ENCODE measurements at regions not wholly inside any gene's neighbourhood (a gene's known extent, or its start where the extent isn't known, plus 50 kb on each side); places are given as distances from the start of the nearest gene placed in this dataset.

DNA sequence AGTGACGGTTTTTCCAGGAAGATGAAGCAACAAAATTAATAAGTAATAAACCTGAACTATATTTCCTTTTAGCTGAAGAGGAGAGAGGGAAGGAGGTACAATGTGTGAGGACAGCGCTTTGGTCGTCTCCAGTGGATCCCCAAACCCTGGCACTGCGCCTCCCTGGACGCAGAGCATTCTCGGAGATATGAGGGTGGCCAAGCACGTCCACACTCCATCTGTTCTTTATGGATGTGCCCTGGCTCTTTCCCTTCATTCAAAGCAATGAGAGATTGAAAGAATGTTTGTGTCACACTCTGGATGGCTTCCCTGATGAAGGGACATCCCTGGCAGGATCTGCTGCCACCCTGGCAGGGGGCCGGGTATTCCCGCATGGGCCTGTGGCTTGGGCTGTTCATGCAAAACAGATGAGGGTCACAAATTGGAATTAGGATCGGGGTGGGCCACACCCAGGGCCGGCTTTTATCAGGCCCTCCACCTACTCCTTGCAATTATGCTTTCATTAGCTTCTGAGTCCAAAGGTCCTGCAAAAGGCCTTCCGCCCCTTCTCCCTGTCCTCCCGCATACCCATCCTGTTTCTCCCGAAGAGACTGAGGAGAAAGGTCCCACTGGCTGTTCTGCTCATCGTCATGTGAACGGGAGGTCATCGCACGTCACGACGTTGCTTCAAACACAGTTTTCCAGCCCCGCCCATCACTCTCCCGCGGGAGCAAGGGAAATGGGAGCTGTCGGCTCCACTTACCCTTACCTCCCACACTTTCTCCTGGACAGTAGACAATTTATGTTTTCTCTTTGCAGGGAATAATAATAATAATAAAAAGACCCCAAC, 286.1 kb upstream of the IRX4 start:
- no peaks in the 10 kb centered on the region for H3K4me1 Mint-ChIP-seq (ENCODE audit: insufficient read depth, unreplicated experiment)
- H3K4me3 Mint-ChIP-seq (ENCODE audit: unreplicated experiment), result no peak overlapping the region
- POLR2A ChIA-PET, result no interaction called here
- no peaks in the 10 kb centered on the region for H3K36me3 Mint-ChIP-seq (ENCODE audit: insufficient read depth, unreplicated experiment)
- H3K27me3 Mint-ChIP-seq (ENCODE audit: insufficient read depth, unreplicated experiment), result peaks cover 36% of the 10 kb centered on the region
- CTCF ChIA-PET, result no interaction called here
- no TSS peak for BruUV-seq (replicated peaks)
- no peak for DNase-seq (ENCODE audit: unreplicated experiment)
- no peaks in the 10 kb centered on the region for H3K9me3 Mint-ChIP-seq (ENCODE audit: unreplicated experiment)
- TF ChIP-seq, protein P1, sequence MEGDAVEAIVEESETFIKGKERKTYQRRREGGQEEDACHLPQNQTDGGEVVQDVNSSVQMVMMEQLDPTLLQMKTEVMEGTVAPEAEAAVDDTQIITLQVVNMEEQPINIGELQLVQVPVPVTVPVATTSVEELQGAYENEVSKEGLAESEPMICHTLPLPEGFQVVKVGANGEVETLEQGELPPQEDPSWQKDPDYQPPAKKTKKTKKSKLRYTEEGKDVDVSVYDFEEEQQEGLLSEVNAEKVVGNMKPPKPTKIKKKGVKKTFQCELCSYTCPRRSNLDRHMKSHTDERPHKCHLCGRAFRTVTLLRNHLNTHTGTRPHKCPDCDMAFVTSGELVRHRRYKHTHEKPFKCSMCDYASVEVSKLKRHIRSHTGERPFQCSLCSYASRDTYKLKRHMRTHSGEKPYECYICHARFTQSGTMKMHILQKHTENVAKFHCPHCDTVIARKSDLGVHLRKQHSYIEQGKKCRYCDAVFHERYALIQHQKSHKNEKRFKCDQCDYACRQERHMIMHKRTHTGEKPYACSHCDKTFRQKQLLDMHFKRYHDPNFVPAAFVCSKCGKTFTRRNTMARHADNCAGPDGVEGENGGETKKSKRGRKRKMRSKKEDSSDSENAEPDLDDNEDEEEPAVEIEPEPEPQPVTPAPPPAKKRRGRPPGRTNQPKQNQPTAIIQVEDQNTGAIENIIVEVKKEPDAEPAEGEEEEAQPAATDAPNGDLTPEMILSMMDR (IDR thresholded peaks at IDR 0.05; ENCODE audit: unreplicated experiment), result no peak
- intact Hi-C loops (cut with micrococcal nuclease), result no loop called here
- no peak overlapping the region for H3K27ac Mint-ChIP-seq (ENCODE audit: low read depth, unreplicated experiment)

DNA sequence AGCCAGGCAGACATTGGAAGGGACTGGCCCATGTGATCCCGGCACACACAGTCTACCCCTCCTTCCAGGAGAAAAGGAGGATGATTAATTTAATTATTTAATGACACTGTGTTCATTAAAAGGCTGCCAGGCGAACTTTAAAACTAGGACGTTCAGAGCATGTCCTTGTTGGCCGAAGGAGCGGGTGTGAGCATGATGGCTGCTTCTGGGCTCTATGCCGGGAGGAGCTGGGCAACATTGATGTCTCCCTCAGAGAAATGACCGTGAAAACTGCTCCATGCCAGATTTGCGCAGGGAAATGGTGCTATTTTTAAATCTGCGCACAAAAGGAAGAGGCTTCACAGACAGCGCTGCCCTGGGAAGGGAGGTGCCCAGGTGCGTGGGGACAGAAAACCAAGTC, 284.9 kb upstream of the IRX4 start:
- ChIA-PET POLR2A (no interaction called here), CTCF (no interaction called here)
- H3K27ac Mint-ChIP-seq (ENCODE audit: low read depth, unreplicated experiment), result no peak overlapping the region
- H3K36me3 Mint-ChIP-seq (ENCODE audit: insufficient read depth, unreplicated experiment), result no peaks in the 10 kb centered on the region
- intact Hi-C loops (cut with micrococcal nuclease), result no loop called here
- no peaks in the 10 kb centered on the region for H3K4me1 Mint-ChIP-seq (ENCODE audit: insufficient read depth, unreplicated experiment)
- H3K4me3 Mint-ChIP-seq (ENCODE audit: unreplicated experiment), result no peak overlapping the region
- H3K27me3 Mint-ChIP-seq (ENCODE audit: insufficient read depth, unreplicated experiment), result peaks cover 36% of the 10 kb centered on the region
- H3K9me3 Mint-ChIP-seq (ENCODE audit: unreplicated experiment), result no peaks in the 10 kb centered on the region
- TF ChIP-seq, protein P1 (IDR thresholded peaks at IDR 0.05; ENCODE audit: unreplicated experiment), result no peak
- DNase-seq (ENCODE audit: unreplicated experiment), result no peak
- no TSS peak for BruUV-seq (replicated peaks)

DNA sequence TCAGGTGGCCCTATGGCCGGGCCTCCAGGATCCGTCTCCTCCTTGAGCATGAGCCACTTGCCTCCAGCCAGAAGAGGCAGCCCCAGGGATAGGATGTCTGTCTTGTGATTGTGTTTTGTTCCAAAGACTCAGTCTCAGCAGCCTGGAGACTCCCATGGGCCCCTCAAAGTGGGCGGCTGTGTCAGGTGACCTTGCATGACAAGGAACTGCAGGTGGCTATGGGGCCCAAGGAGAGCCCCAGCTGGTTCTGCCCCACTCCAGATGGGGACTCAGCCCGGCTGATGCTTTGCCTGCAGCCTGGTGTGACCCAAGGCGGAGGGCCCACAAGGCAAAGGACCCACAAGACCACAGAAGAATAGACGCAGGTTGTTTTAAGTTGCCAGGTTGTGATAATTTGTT, 284.3 kb upstream of the IRX4 start:
- no peaks in the 10 kb centered on the region for H3K9me3 Mint-ChIP-seq (ENCODE audit: unreplicated experiment)
- POLR2A ChIA-PET, result no interaction called here
- intact Hi-C loops (cut with micrococcal nuclease), result no loop called here

DNA sequence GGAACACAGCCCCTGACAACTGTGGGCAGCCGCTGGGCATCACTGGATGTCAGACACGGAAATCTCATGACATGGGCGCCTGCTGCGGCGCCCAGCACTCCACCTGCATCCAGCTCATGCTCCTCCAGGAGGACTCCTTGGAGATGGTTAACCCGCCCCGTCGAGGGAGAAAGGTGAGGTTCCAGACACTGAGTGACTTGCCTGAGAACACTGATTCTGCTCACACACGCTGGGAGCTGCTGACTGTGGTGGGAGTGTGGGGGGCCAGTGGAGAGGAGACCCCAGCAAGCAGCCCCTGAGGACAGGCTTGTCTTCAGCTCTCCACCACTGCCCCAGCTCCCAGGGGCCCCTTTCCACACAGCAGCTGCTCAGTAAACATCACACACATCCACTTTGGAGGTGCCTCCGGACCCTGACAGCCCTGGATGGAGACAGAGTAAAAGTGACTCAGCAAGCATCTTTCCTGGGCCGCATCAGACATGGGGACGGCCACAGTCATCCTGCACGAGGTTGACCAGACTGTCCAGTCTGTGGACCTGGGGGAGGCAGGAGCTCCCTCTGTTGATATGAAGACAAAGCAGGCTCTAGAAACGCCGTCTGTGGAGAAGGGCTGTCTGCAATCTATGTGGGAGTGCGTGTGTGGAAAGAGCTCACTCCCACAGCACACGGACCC, 283.7 kb upstream of the IRX4 start:
- Mint-ChIP-seq H3K4me3 (ENCODE audit: unreplicated experiment) (no peak overlapping the region), H3K36me3 (ENCODE audit: insufficient read depth, unreplicated experiment) (no peaks in the 10 kb centered on the region), H3K27me3 (ENCODE audit: insufficient read depth, unreplicated experiment) (peaks cover 35% of the 10 kb centered on the region), H3K9me3 (ENCODE audit: unreplicated experiment) (no peaks in the 10 kb centered on the region), H3K4me1 (ENCODE audit: insufficient read depth, unreplicated experiment) (no peaks in the 10 kb centered on the region), H3K27ac (ENCODE audit: low read depth, unreplicated experiment) (no peak overlapping the region)
- ChIA-PET POLR2A (no interaction called here), CTCF (interaction anchor here (1.1 to 1.7 kb wide), 3 partner anchors 8 to 18 kb away, joined by 3 to 4 read pairs (median 3); no protein-coding TSS in a partner anchor)
- TF ChIP-seq, protein P1 (IDR thresholded peaks at IDR 0.05; ENCODE audit: unreplicated experiment), result no peak
- DNase-seq (ENCODE audit: unreplicated experiment), result no peak
- BruUV-seq (replicated peaks), result no TSS peak
- intact Hi-C loops (cut with micrococcal nuclease), result no loop called here

More for the DNA sequence above, 284.3 kb upstream of the IRX4 start:
- Mint-ChIP-seq H3K36me3 (ENCODE audit: insufficient read depth, unreplicated experiment) (no peaks in the 10 kb centered on the region), H3K4me3 (ENCODE audit: unreplicated experiment) (no peak overlapping the region), H3K27me3 (ENCODE audit: insufficient read depth, unreplicated experiment) (peaks cover 36% of the 10 kb centered on the region), H3K27ac (ENCODE audit: low read depth, unreplicated experiment) (no peak overlapping the region), H3K4me1 (ENCODE audit: insufficient read depth, unreplicated experiment) (no peaks in the 10 kb centered on the region)
- no peak for DNase-seq (ENCODE audit: unreplicated experiment)
- TF ChIP-seq, protein P1 (IDR thresholded peaks at IDR 0.05; ENCODE audit: unreplicated experiment), result no peak
- CTCF ChIA-PET, result interaction anchor here (1.1 to 1.7 kb wide), 2 partner anchors 8 to 9 kb away, joined by 3 to 4 read pairs; no protein-coding TSS in a partner anchor
- no TSS peak for BruUV-seq (replicated peaks)

Data from MCF 10A (cell line).